Activated CD4-positive, alpha-beta memory T cell treated with anti-CD3 and anti-CD28 coated beads, Interleukin-2, amount 10 ng/mL, durations not matched to agents 7 days and 5 days (primary cell): ENCODE measurements at regions not wholly inside any gene's neighbourhood (a gene's known extent, or its start where the extent isn't known, plus 50 kb on each side); places are given as distances from the start of the nearest gene placed in this dataset.

Source experiments
- CTCF ChIA-PET: fragments of 350-600 bp; sonication (Branson Sonifier 250); formaldehyde crosslinking; loops from one replicate; lab custom pipeline; 2021; ENCODE audit warnings: antibody characterized with exemption, inconsistent platforms; lab: Charles Lee
- POLR2A ChIA-PET: fragments of 350-600 bp; sonication (Branson Sonifier 250); formaldehyde crosslinking; loops from one replicate; lab custom pipeline; 2021; ENCODE audit warnings: antibody characterized with exemption; lab: Charles Lee
- DNase-seq: peaks from one replicate; pipeline ENCODE4 v3.0.0-alpha.2; 2020
- H3K27ac Mint-ChIP-seq: one replicate; pipeline ENCODE4 v1.8.0; 2021; ENCODE audit warnings: mild to moderate bottlenecking, mixed read lengths
- H3K27me3 Mint-ChIP-seq: one replicate; pipeline ENCODE4 v1.8.0; 2021; ENCODE audit warnings: mixed read lengths
- H3K36me3 Mint-ChIP-seq: one replicate; pipeline ENCODE4 v1.8.0; 2021; ENCODE audit warnings: low read depth, mixed read lengths
- H3K4me1 Mint-ChIP-seq: one replicate; pipeline ENCODE4 v1.8.0; 2021; ENCODE audit warnings: mixed read lengths
- H3K4me3 Mint-ChIP-seq: one replicate; pipeline ENCODE4 v1.8.0; 2021; ENCODE audit warnings: mild to moderate bottlenecking, mixed read lengths
- H3K9me3 Mint-ChIP-seq: one replicate; pipeline ENCODE4 v1.8.0; 2021; ENCODE audit warnings: mixed read lengths

DNA sequence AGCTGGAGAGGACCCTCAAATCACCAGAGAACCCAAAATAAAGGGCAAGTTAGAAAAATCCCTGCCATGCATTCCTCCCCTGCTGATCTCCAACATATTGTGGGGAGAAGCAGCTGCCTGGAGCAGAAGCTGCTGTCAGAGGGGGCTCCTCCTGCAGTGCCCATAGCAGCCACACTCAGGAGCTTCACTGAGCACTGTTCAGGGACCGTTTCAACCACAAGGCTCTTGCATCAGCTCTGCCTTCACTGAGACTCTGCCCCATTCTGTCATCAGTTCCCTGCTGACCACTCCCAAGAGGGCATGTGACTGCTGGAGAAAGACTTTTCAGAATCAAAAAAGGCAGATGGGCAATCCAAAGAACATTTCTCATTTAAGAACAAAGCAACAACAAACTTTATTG is 392.7 kb downstream of the GALC start:
- Mint-ChIP-seq H3K27ac (no peak overlapping the region), H3K36me3 (no peaks in the 10 kb centered on the region), H3K27me3 (no peaks in the 10 kb centered on the region), H3K4me1 (no peaks in the 10 kb centered on the region), H3K9me3 (peaks cover 13% of the 10 kb centered on the region), H3K4me3 (no peak overlapping the region)
- CTCF ChIA-PET = interaction anchor here (0.7 kb wide), 1 partner anchor 17 kb away, joined by 3 read pairs; no protein-coding TSS in a partner anchor
- no peak for DNase-seq
- POLR2A ChIA-PET = no interaction called here

DNA sequence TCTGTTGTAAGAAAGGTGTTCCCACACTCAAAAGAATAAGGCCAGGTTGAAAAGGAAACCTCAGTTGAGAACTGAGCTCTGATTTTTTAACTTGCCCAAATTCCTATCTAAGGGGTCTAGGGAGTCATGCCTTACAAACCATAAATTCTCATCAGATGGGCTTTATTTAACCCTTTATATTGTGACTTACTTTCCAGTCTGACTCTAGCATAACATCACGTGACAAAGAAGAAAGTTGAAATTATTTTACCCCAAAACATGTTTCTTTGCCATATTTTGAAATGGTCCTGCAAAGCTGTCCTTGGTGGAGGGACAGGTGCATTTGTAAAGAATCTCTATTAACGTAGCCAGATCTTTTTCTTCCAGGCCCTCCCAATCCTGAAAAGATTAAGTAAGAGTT is 411.7 kb downstream of the GALC start:
- CTCF ChIA-PET = no interaction called here
- H3K36me3 Mint-ChIP-seq = no peaks in the 10 kb centered on the region
- no peak overlapping the region for H3K27ac Mint-ChIP-seq
- no peaks in the 10 kb centered on the region for H3K4me1 Mint-ChIP-seq
- POLR2A ChIA-PET = no interaction called here
- no peak for DNase-seq
- no peak overlapping the region for H3K4me3 Mint-ChIP-seq
- H3K9me3 Mint-ChIP-seq = peaks cover 5% of the 10 kb centered on the region
- no peaks in the 10 kb centered on the region for H3K27me3 Mint-ChIP-seq

DNA sequence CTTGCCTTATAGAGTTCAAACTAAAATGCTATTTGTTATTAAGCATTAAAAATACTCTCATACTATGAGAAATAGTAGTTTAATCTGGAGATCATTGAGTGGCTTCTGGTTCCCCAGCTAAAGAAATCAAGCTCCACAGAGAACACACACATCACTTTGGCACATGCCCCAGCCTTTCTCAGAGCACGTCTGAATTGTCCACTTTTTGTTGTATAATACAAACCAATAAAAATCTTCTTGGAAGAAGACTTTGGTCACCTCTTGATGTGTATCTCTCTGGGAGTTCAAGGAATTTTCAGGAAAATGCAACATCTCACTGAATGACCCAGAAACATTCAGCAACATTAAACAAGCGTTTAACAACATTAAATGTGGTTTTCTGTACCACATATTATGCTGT is 413.9 kb downstream of the GALC start:
- H3K27ac Mint-ChIP-seq = no peak overlapping the region
- no peaks in the 10 kb centered on the region for H3K4me1 Mint-ChIP-seq
- no peaks in the 10 kb centered on the region for H3K27me3 Mint-ChIP-seq
- ChIA-PET CTCF (no interaction called here), POLR2A (no interaction called here)
- no peak for DNase-seq
- no peaks in the 10 kb centered on the region for H3K36me3 Mint-ChIP-seq
- H3K9me3 Mint-ChIP-seq = peaks cover 5% of the 10 kb centered on the region
- H3K4me3 Mint-ChIP-seq = no peak overlapping the region

DNA sequence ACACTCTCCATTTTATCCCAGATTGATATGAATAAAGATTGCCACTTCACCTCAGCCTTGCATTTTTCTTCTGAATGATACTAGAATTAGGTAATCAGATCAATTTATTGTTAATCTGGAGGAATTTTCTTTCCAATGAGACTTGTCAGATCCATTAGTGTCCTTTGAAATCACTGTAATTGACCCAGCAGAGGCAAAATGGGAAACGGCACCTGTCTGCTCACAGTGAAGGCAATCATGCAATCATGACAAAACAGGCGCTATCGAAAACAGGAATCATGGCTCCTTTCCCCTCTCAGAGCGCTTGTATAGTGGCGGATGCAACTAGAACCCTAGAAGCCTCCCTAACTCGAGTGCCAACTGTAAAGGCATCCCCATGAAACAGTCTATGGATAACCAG is 417.6 kb downstream of the GALC start:
- ChIA-PET POLR2A (no interaction called here), CTCF (no interaction called here)
- peaks cover 5% of the 10 kb centered on the region for H3K9me3 Mint-ChIP-seq
- no peak for DNase-seq
- no peaks in the 10 kb centered on the region for H3K27me3 Mint-ChIP-seq
- H3K27ac Mint-ChIP-seq = no peak overlapping the region
- no peaks in the 10 kb centered on the region for H3K4me1 Mint-ChIP-seq
- H3K4me3 Mint-ChIP-seq = no peak overlapping the region
- H3K36me3 Mint-ChIP-seq = no peaks in the 10 kb centered on the region

DNA sequence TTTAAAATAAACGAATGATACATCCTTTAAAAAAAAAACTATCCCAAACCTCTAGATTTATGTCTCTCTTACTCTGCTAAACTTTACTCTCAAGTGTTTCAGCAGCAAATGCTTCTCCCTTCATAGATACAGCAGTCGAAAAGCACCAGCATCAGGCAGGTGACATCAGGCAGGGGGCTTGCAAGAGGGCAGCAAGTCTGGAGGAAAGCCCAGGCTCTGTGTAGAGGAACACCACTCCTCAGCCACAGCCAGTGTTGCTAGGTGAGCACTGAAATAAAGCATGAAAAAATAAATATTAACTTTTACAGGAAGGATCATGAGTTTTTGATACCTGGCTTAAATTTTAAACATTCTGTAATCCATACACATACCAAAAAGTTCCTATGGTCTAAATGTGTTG is 419.4 kb downstream of the GALC start:
- ChIA-PET CTCF (no interaction called here), POLR2A (no interaction called here)
- Mint-ChIP-seq H3K4me1 (no peaks in the 10 kb centered on the region), H3K27me3 (no peaks in the 10 kb centered on the region), H3K9me3 (peaks cover 5% of the 10 kb centered on the region), H3K4me3 (no peak overlapping the region), H3K36me3 (no peaks in the 10 kb centered on the region), H3K27ac (no peak overlapping the region)
- no peak for DNase-seq

DNA sequence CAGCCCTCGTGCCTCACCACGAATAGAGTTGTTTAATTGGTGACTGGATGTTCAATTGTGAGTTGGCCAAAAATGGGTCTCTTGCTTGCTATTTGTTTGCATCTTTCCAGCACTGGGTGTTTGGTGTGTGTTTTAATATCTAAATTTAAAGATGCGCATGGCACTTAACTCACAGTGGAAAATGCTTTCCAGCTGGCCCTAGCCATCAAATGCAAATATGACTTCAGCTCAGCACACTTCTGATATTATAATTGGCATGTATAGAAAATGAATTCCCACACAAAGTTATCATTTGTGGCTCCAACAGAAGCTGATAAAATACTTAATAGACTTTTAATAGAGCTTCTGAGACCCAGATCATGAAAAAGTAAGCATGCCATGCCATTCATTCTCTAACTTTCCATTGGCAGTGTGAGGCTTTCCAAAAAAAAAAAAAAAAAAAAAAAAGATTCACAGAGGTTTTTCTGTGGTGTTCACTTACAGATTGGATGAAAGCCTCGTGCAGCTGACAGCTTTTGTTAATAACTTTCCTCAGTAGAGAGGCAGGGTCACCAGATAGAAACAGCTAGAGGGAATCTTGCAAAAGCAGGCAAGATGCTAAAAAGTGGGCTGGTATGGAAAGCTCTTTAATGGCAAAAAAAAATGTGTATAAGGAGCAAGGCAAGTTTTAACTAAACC is 425.2 kb downstream of the GALC start:
- H3K9me3 Mint-ChIP-seq = peaks cover 5% of the 10 kb centered on the region
- DNase-seq = no peak
- H3K4me3 Mint-ChIP-seq = no peak overlapping the region
- no peaks in the 10 kb centered on the region for H3K36me3 Mint-ChIP-seq
- no peaks in the 10 kb centered on the region for H3K4me1 Mint-ChIP-seq
- CTCF ChIA-PET = interaction anchor here (0.6 kb wide), 1 partner anchor 1073 kb away, joined by 4 read pairs; no protein-coding TSS in a partner anchor
- H3K27ac Mint-ChIP-seq = no peak overlapping the region
- POLR2A ChIA-PET = no interaction called here
- no peaks in the 10 kb centered on the region for H3K27me3 Mint-ChIP-seq

DNA sequence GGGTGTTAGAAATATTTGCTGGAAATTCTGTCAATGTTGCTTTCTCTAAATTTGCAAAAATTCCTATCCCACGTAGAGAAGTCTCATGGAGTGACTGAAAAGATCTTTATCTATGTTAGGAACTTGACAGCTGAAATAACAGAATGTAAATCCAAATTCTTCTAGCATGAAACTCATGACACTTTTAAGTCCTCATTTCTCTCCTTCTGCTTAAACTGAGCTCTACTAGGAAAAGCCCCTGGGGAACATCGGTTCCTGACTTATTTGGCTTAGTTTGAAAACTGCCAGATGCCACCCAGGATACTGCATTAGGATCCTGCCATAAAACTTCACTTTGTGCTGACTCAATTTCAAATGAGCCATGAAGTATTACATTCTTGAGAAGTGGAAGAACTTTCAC is 426.0 kb downstream of the GALC start:
- DNase-seq = no peak
- Mint-ChIP-seq H3K4me3 (no peak overlapping the region), H3K27me3 (no peaks in the 10 kb centered on the region), H3K9me3 (peaks cover 5% of the 10 kb centered on the region), H3K4me1 (no peaks in the 10 kb centered on the region), H3K27ac (no peak overlapping the region), H3K36me3 (no peaks in the 10 kb centered on the region)
- POLR2A ChIA-PET = no interaction called here
- CTCF ChIA-PET = no interaction called here

DNA sequence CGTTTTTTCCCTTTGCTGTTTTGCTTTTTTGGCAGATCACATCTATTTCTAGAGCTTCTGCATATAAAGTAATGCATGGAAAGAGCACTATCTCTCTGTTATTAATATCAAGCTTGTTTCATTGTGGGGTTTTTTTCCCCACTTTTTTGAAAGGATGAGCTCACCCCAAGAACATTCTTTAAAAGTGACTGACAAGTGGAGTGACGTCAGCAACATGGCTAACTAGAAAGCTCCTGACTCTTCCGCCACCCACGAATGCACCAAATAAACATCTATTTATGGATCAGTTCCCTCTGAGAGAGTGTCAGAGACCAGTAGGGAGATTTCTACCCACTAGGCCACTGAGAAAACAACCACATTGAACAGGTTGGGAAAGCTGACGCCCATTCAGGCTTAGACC is 445.4 kb downstream of the GALC start:
- Mint-ChIP-seq H3K4me1 (no peaks in the 10 kb centered on the region), H3K9me3 (peaks cover 13% of the 10 kb centered on the region), H3K4me3 (no peak overlapping the region), H3K36me3 (no peaks in the 10 kb centered on the region), H3K27ac (no peak overlapping the region), H3K27me3 (no peaks in the 10 kb centered on the region)
- ChIA-PET CTCF (no interaction called here), POLR2A (no interaction called here)
- no peak for DNase-seq

DNA sequence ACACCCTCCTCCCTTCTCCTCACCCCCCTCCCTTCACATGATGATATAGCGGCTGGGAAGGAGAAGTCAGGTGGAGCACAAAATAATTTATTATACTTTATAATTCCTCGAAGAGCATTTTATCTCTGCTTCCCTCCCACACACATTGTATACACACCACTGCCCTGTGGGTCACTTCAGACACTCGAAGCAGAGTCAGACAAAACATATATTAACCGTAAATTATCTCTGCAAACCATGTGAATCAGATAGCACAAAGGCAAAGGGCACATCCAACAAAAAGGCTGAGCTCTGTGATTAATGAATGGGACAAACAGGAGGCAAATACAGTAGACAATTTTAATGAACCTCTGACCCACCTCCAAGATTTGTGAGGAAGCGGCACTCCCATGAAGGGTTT is 450.7 kb downstream of the GALC start:
- Mint-ChIP-seq H3K4me1 (no peaks in the 10 kb centered on the region), H3K36me3 (no peaks in the 10 kb centered on the region), H3K27ac (no peak overlapping the region), H3K9me3 (peaks cover 2% of the 10 kb centered on the region), H3K27me3 (no peaks in the 10 kb centered on the region), H3K4me3 (no peak overlapping the region)
- POLR2A ChIA-PET = no interaction called here
- no peak for DNase-seq
- CTCF ChIA-PET = no interaction called here

DNA sequence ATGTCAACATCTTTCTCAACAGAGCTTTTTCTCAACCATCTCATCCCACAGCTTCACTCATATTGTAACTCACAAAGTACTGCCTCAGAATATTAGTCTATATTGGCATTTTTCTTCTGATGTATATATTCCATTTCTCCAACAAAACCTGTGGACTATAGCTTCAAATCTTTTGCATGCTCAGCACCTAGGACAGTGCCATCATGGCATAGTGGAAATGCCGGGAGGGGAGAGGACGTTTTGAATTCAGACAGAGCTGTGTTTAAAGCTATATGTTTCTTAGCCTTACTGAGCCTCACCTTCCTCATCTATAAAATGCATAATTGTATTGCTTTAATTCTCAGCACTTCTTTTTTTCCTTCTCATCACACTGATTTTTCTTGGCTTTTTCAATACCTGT is 452.6 kb downstream of the GALC start:
- POLR2A ChIA-PET = no interaction called here
- Mint-ChIP-seq H3K36me3 (no peaks in the 10 kb centered on the region), H3K9me3 (no peaks in the 10 kb centered on the region), H3K4me3 (no peak overlapping the region), H3K27me3 (no peaks in the 10 kb centered on the region), H3K27ac (no peak overlapping the region), H3K4me1 (no peaks in the 10 kb centered on the region)
- CTCF ChIA-PET = no interaction called here
- DNase-seq = no peak

DNA sequence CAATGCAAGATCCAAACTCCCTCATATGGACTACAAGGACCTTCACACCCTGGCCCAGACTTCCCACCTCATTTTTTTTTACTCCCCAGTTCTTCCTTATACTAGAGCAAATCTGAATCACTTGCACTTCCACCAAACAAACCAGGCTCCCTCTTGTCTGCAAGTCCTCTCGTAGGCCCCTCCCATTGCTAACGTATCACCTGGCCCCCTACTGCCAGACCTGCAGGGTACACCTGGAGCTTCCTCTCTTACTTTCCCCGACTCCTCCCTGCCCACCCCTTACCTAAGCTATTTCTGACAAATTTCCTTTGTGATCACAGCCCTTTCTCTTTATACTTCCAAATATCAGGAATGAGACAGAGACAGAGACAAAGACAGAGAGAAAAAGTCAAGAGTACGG is 463.9 kb downstream of the GALC start:
- CTCF ChIA-PET = no interaction called here

DNA sequence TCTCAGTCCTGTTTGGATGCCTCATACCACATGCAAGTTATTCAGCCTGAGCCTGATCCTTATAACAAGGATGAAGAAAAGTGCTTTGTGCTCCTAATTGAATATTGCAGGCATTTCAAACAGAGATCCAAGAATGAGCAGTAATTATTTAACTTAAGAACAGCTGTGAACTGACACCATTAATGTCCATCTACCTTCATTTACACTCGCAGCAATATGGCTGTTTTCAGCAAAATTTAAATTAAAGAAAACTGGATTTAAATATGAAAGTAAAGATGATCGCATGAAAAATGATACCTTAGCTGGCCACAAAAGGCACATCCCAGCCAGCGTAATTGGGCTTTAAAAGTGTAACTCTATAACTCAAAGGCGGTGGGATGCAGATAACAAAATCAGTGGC is 466.3 kb downstream of the GALC start:
- ChIA-PET CTCF (no interaction called here), POLR2A (no interaction called here)
- Mint-ChIP-seq H3K4me3 (no peak overlapping the region), H3K36me3 (no peaks in the 10 kb centered on the region), H3K27me3 (no peaks in the 10 kb centered on the region), H3K4me1 (no peaks in the 10 kb centered on the region), H3K27ac (no peak overlapping the region), H3K9me3 (no peaks in the 10 kb centered on the region)
- DNase-seq = no peak

More for the DNA sequence above, 463.9 kb downstream of the GALC start:
- no peaks in the 10 kb centered on the region for H3K36me3 Mint-ChIP-seq
- H3K4me1 Mint-ChIP-seq = no peaks in the 10 kb centered on the region
- no peaks in the 10 kb centered on the region for H3K27me3 Mint-ChIP-seq
- no peak for DNase-seq
- no peak overlapping the region for H3K27ac Mint-ChIP-seq
- H3K4me3 Mint-ChIP-seq = no peak overlapping the region
- POLR2A ChIA-PET = no interaction called here
- no peaks in the 10 kb centered on the region for H3K9me3 Mint-ChIP-seq

DNA sequence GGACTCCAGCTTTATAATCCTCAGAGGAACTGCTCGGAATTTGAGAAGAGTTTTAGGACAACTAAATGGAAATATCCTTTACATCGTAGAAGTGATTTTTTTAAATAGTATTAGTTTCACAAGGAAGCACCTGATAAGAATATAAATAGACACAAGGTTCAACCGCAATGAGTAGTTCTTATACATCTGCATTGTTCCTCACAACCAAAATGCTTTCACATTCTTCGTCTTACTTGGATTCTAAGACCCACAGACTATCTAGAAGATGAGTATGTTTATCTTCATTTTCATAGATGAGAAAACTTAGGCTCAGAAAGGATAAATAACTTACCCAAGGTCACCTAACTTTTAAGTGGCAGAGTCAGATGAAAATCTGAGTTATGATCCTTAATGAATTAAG is 469.0 kb downstream of the GALC start:
- Mint-ChIP-seq H3K9me3 (no peaks in the 10 kb centered on the region), H3K4me1 (no peaks in the 10 kb centered on the region), H3K27ac (no peak overlapping the region), H3K4me3 (no peak overlapping the region), H3K27me3 (no peaks in the 10 kb centered on the region), H3K36me3 (no peaks in the 10 kb centered on the region)
- ChIA-PET POLR2A (no interaction called here), CTCF (no interaction called here)
- DNase-seq = no peak

DNA sequence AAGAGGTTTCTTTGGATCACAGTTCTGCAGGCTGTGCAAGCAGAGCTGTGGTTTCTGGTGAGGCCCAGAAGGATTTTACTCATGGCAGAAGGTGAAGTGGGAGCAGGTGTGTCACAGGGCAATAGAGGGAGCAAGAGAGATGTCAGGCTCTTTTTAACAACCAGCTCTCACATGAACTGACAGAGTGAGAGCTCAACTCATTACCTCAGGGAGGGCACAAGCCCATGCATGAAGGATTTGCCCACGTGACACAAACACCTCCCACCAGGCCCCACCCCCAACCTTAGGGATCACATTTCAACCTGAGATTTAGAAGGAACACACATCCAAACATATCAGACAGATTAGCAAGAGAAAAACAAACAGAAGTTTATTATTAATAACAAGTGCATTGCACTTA is 470.4 kb downstream of the GALC start:
- DNase-seq = no peak
- no peak overlapping the region for H3K4me3 Mint-ChIP-seq
- no peaks in the 10 kb centered on the region for H3K9me3 Mint-ChIP-seq
- no peak overlapping the region for H3K27ac Mint-ChIP-seq
- H3K36me3 Mint-ChIP-seq = no peaks in the 10 kb centered on the region
- ChIA-PET CTCF (no interaction called here), POLR2A (no interaction called here)
- no peaks in the 10 kb centered on the region for H3K27me3 Mint-ChIP-seq
- no peaks in the 10 kb centered on the region for H3K4me1 Mint-ChIP-seq
